Endodermal cell (in vitro differentiated cells): ENCODE measurements at regions not wholly inside any gene's neighbourhood (a gene's known extent, or its start where the extent isn't known, plus 50 kb on each side); places are given as distances from the start of the nearest gene placed in this dataset.

ENCODE experiments used
- DNase-seq: peaks from one replicate; pipeline ENCODE4 v3.0.0-alpha.2; 2017
- H3K27ac ChIP-seq: 2 replicates; pipeline ENCODE4 v1.5.1; 2013; ENCODE audit warnings: mild to moderate bottlenecking, low read depth, low read length, moderate library complexity
- H3K27me3 ChIP-seq: 2 replicates; pipeline ENCODE4 v1.6.1; 2013; ENCODE audit warnings: mild to moderate bottlenecking, low read length, moderate library complexity; ENCODE audit not compliant: insufficient read depth, control insufficient read depth, poor library complexity, severe bottlenecking
- H3K36me3 ChIP-seq: 2 replicates; pipeline ENCODE4 v1.7.0; 2013; ENCODE audit warnings: mild to moderate bottlenecking, low read length, moderate library complexity; ENCODE audit not compliant: control insufficient read depth, insufficient read depth
- H3K4me1 ChIP-seq: one replicate; pipeline ENCODE4 v1.7.0; 2013; ENCODE audit warnings: low read length; ENCODE audit not compliant: control insufficient read depth, insufficient read depth
- H3K4me3 ChIP-seq: 2 replicates; pipeline ENCODE4 v1.5.1; 2013; ENCODE audit warnings: mild to moderate bottlenecking, low read length, moderate library complexity
- H3K9ac ChIP-seq: 2 replicates; pipeline ENCODE4 v1.6.1; 2013; ENCODE audit warnings: mild to moderate bottlenecking, low read length, moderate library complexity; ENCODE audit not compliant: poor library complexity, severe bottlenecking; ENCODE audit errors: extremely low read depth
- H3K9me3 ChIP-seq: 2 replicates; pipeline ENCODE4 v1.6.1; 2013; ENCODE audit warnings: mild to moderate bottlenecking, low read length, moderate library complexity; ENCODE audit not compliant: control insufficient read depth
- H3K27ac Mint-ChIP-seq: 2 replicates; pipeline ENCODE4 v1.8.0; 2020; ENCODE audit warnings: mixed read lengths
- H3K27me3 Mint-ChIP-seq: 2 replicates; pipeline ENCODE4 v1.8.0; 2021; ENCODE audit warnings: mild to moderate bottlenecking, mixed read lengths; ENCODE audit not compliant: insufficient read depth
- H3K36me3 Mint-ChIP-seq: 2 replicates; pipeline ENCODE4 v1.8.0; 2020; ENCODE audit warnings: low read depth, mixed read lengths
- H3K4me1 Mint-ChIP-seq: 2 replicates; pipeline ENCODE4 v1.8.0; 2020; ENCODE audit warnings: mixed read lengths
- H3K4me3 Mint-ChIP-seq: 2 replicates; pipeline ENCODE4 v1.8.0; 2020; ENCODE audit warnings: mild to moderate bottlenecking, moderate library complexity, mixed read lengths
- H3K9me3 Mint-ChIP-seq: 2 replicates; pipeline ENCODE4 v1.8.0; 2020; ENCODE audit warnings: mild to moderate bottlenecking, mixed read lengths
- WGBS, 2 experiments: methylation state at CpG; one replicate each; pipeline versions ENCODE4 v1.1.5 to v1.1.7; 2013; ENCODE audit warnings: missing lambda C conversion rate in 2 of 2, mixed read lengths in 1 of 2; ENCODE audit not compliant: insufficient coverage in 1 of 2, insufficient read length in 1 of 2; 5-methylcytosine and 5-hydroxymethylcytosine counted together
- TF ChIP-seq, protein P1 (sequence below): fragments of 200-600 bp; sonication (generic); conservative IDR thresholded peaks from 2 replicates; pipeline ENCODE4 v1.5.0; 2021; ENCODE audit warnings: antibody characterized with exemption, mild to moderate bottlenecking

- Mint-ChIP-seq H3K4me1 (no peaks in the 10 kb centered on the region), H3K9me3 (peaks cover 2% of the 10 kb centered on the region), H3K4me3 (no peak overlapping the region), H3K36me3 (no peaks in the 10 kb centered on the region), H3K27me3 (no peaks in the 10 kb centered on the region), H3K27ac (no peak overlapping the region)
- no peaks in the 10 kb centered on the region for H3K27me3 ChIP-seq
- H3K27ac ChIP-seq, result no peak overlapping the region
- TF ChIP-seq, protein P1, sequence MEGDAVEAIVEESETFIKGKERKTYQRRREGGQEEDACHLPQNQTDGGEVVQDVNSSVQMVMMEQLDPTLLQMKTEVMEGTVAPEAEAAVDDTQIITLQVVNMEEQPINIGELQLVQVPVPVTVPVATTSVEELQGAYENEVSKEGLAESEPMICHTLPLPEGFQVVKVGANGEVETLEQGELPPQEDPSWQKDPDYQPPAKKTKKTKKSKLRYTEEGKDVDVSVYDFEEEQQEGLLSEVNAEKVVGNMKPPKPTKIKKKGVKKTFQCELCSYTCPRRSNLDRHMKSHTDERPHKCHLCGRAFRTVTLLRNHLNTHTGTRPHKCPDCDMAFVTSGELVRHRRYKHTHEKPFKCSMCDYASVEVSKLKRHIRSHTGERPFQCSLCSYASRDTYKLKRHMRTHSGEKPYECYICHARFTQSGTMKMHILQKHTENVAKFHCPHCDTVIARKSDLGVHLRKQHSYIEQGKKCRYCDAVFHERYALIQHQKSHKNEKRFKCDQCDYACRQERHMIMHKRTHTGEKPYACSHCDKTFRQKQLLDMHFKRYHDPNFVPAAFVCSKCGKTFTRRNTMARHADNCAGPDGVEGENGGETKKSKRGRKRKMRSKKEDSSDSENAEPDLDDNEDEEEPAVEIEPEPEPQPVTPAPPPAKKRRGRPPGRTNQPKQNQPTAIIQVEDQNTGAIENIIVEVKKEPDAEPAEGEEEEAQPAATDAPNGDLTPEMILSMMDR, result no peak
- no peak overlapping the region for H3K9ac ChIP-seq
- H3K4me1 ChIP-seq, result no peaks in the 10 kb centered on the region
- whole genome bisulfite sequencing, 2 experiments, result no CpG with 5 or more reads among the region's 1 CpG
- H3K36me3 ChIP-seq, result no peaks in the 10 kb centered on the region
- no peak overlapping the region for H3K4me3 ChIP-seq
- no peak for DNase-seq
- no peaks in the 10 kb centered on the region for H3K9me3 ChIP-seq
Observed at GRCh38 chr13:65964672-65965071, 1265.5 kb downstream of the PCDH9 start.

DNA sequence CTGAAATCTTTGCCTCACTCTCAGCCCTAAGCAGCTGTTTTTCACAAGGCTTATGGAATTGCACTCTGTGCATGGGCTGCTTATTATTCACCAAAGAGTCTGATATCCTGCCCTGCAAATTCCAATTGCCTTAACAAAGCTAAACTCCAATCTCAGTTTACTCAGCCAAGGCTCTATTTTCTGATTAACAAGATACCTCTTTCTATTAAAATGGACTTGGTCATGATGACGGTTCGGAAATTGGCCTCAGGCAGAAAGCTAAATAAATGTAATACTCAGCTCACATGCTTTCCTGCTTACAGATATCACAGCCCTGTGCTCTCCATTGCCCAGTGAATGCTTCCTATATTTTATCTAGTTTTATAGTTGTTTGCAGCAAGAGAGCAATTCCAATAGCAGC is 1270.8 kb downstream of the PCDH9 start:
- H3K9me3 ChIP-seq, result peaks cover 6% of the 10 kb centered on the region
- H3K27me3 ChIP-seq, result no peaks in the 10 kb centered on the region
- TF ChIP-seq, protein P1, result no peak
- 96 to 100% methylated on average over 2 of the region's 2 CpGs for WGBS, 2 experiments
- no peak overlapping the region for H3K9ac ChIP-seq
- Mint-ChIP-seq H3K4me3 (no peak overlapping the region), H3K4me1 (no peaks in the 10 kb centered on the region), H3K9me3 (peaks cover 6% of the 10 kb centered on the region), H3K27me3 (no peaks in the 10 kb centered on the region), H3K27ac (no peak overlapping the region), H3K36me3 (no peaks in the 10 kb centered on the region)
- no peak overlapping the region for H3K4me3 ChIP-seq
- no peak for DNase-seq
- H3K4me1 ChIP-seq, result no peaks in the 10 kb centered on the region
- H3K27ac ChIP-seq, result no peak overlapping the region
- no peaks in the 10 kb centered on the region for H3K36me3 ChIP-seq

DNA sequence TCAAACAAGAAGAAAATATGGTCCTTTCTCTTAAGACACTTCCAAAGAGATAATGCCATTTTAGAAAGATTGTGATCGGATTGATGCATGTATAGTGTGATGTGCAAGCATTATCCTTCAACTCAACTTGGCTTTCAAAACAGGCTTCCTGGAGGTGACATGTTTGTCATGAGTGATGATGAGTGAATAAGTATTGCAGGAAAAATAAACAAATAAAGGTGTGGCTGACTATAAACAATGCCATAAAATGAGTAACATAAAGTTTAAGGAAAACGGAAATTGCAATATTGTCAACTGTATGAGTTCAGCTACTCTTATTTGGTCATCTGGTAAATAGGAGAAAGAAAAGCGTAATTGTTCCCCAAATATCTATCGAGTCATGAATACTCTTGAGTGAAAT is 1283.7 kb downstream of the PCDH9 start:
- Mint-ChIP-seq H3K27me3 (peaks cover 2% of the 10 kb centered on the region), H3K4me1 (no peaks in the 10 kb centered on the region), H3K9me3 (peaks cover 3% of the 10 kb centered on the region), H3K36me3 (no peaks in the 10 kb centered on the region), H3K27ac (no peak overlapping the region), H3K4me3 (no peak overlapping the region)
- TF ChIP-seq, protein P1, result no peak
- H3K9ac ChIP-seq, result no peak overlapping the region
- no peaks in the 10 kb centered on the region for H3K4me1 ChIP-seq
- DNase-seq, result no peak
- no peaks in the 10 kb centered on the region for H3K9me3 ChIP-seq
- no peak overlapping the region for H3K27ac ChIP-seq
- H3K36me3 ChIP-seq, result no peaks in the 10 kb centered on the region
- peaks cover 6% of the 10 kb centered on the region for H3K27me3 ChIP-seq
- H3K4me3 ChIP-seq, result no peak overlapping the region
- WGBS, 2 experiments, result 95 to 100% methylated on average over 3 to 4 of the region's 4 CpGs
